ENCODE measurements at regions not wholly inside any gene's neighbourhood (a gene's known extent, or its start where the extent isn't known, plus 50 kb on each side); places are given as distances from the start of the nearest gene placed in this dataset.

DNA sequence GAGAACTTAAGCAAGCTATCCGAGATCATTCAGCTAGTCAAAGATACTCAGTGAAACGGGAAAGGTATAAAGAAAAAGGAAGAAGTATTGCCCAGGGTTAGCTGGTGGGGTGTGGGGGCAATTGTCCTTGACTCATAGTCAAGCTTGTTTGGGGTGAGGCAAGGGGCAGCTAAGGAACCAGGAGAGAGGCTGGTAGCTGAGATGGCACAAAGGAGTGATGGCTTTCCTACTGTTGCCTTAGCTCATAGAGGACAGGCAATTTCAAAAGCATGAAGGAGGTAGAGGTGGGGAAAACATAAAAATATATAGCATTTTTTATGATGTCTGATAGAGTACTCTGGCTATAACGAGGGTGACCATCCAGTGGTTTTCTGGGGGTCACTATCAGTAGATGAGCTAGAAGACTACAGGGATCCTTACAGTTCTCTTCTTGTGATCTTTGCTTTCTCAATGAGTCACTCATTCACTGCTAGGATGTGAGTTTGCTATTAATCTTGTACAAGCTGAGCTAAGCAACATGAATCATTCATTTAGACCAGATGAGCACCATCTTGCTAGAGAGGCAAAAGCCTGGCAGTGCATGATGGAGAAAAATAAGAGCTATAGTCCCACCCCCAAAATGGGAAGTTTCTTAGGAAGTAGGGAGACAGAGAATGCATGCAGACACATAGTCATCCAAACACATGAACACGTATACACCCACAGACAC lies 207.1 kb upstream of the PFN2 start:
- Histone ChIP-seq H3K4me3 (ENCODE audit: low read depth, low read length, poor library complexity, severe bottlenecking) (no peak overlapping the region), H3K27ac (ENCODE audit: low read depth, low read length, poor library complexity, severe bottlenecking) (no peak overlapping the region), H3K4me1 (ENCODE audit: insufficient read depth, low read length, poor library complexity, severe bottlenecking) (peaks cover 12% of the 10 kb centered on the region), H3K27me3 (replicated peaks; ENCODE audit: insufficient read depth, low read depth, low read length, poor library complexity) (no peaks in the 10 kb centered on the region), H3K9me3 (ENCODE audit: low read depth, low read length, poor library complexity, severe bottlenecking) (no peaks in the 10 kb centered on the region), H3K36me3 (ENCODE audit: insufficient read depth, low read length, poor library complexity, severe bottlenecking) (no peaks in the 10 kb centered on the region)
- intact Hi-C loops (cut with micrococcal nuclease; ENCODE audit: unreplicated experiment): no loop called here
- no peak for TF ChIP-seq EZH2 (IDR thresholded peaks at IDR 0.05; ENCODE audit: borderline replicate concordance, low read depth, low read length, poor library complexity, severe bottlenecking)
- TF ChIP-seq, protein P1, sequence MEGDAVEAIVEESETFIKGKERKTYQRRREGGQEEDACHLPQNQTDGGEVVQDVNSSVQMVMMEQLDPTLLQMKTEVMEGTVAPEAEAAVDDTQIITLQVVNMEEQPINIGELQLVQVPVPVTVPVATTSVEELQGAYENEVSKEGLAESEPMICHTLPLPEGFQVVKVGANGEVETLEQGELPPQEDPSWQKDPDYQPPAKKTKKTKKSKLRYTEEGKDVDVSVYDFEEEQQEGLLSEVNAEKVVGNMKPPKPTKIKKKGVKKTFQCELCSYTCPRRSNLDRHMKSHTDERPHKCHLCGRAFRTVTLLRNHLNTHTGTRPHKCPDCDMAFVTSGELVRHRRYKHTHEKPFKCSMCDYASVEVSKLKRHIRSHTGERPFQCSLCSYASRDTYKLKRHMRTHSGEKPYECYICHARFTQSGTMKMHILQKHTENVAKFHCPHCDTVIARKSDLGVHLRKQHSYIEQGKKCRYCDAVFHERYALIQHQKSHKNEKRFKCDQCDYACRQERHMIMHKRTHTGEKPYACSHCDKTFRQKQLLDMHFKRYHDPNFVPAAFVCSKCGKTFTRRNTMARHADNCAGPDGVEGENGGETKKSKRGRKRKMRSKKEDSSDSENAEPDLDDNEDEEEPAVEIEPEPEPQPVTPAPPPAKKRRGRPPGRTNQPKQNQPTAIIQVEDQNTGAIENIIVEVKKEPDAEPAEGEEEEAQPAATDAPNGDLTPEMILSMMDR (conservative IDR thresholded peaks at IDR 0.05; ENCODE audit: low read depth, low read length): no peak
- no TSS peak for BruUV-seq (replicated peaks)
- ChIA-PET CTCF (no interaction called here), POLR2A (ENCODE audit: low non-redundant PET) (no interaction called here)
- DNase-seq (ENCODE audit: low spot score): peak; percentile 14

DNA sequence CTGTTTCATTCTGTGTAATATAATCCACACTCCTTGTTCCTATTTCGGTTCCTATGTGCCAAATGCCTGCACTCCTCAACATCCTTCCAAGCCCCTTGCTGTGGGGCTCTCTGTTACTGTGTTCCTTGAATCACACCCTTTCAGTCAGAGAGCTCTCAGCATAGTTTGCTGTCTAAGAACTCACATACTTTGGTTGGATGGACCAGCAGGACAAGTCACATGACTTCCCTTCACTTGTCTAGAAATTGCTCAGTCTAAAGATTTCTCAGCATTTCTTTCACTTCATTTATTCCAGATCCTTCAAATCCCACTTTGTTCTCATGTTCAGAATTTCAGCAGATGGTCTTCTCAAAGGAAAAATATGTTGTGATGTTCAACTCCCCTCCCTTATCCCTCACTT lies 203.5 kb upstream of the PFN2 start:
- CTCF ChIA-PET: no interaction called here
- BruUV-seq (replicated peaks): no TSS peak
- no peaks in the 10 kb centered on the region for H3K9me3 ChIP-seq (ENCODE audit: low read depth, low read length, poor library complexity, severe bottlenecking)
- POLR2A ChIA-PET (ENCODE audit: low non-redundant PET): no interaction called here
- H3K4me3 ChIP-seq (ENCODE audit: low read depth, low read length, poor library complexity, severe bottlenecking): no peak overlapping the region
- DNase-seq (ENCODE audit: low spot score): no peak
- intact Hi-C loops (cut with micrococcal nuclease; ENCODE audit: unreplicated experiment): no loop called here
- no peaks in the 10 kb centered on the region for H3K27me3 ChIP-seq (replicated peaks; ENCODE audit: insufficient read depth, low read depth, low read length, poor library complexity)
- H3K4me1 ChIP-seq (ENCODE audit: insufficient read depth, low read length, poor library complexity, severe bottlenecking): peaks cover 8% of the 10 kb centered on the region
- TF ChIP-seq EZH2 (IDR thresholded peaks at IDR 0.05; ENCODE audit: borderline replicate concordance, low read depth, low read length, poor library complexity, severe bottlenecking): no peak
- TF ChIP-seq, protein P1 (conservative IDR thresholded peaks at IDR 0.05; ENCODE audit: low read depth, low read length): no peak
- no peak overlapping the region for H3K27ac ChIP-seq (ENCODE audit: low read depth, low read length, poor library complexity, severe bottlenecking)
- H3K36me3 ChIP-seq (ENCODE audit: insufficient read depth, low read length, poor library complexity, severe bottlenecking): no peaks in the 10 kb centered on the region

DNA sequence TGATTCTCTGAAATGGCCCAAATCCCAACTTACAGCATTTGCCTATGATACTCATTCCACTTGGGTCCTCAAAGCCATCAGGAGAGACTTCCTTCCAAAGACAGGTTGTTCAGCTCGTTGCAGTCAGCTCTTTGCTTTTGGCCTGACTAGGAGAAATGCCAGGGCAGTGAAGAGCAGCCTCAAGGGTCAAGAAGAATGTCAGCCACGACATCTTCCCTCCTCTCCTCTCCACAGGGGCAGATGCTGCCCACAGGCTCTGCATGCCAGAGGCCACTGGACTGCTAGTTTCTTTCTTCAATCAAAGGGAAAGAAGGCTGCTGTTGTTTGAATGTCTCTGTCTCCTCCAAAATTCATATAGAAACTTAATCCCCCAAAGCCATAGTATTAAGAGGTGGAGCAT lies 201.7 kb upstream of the PFN2 start:
- Histone ChIP-seq H3K27ac (ENCODE audit: low read depth, low read length, poor library complexity, severe bottlenecking) (no peak overlapping the region), H3K27me3 (replicated peaks; ENCODE audit: insufficient read depth, low read depth, low read length, poor library complexity) (no peaks in the 10 kb centered on the region), H3K9me3 (ENCODE audit: low read depth, low read length, poor library complexity, severe bottlenecking) (no peaks in the 10 kb centered on the region), H3K36me3 (ENCODE audit: insufficient read depth, low read length, poor library complexity, severe bottlenecking) (no peaks in the 10 kb centered on the region), H3K4me3 (ENCODE audit: low read depth, low read length, poor library complexity, severe bottlenecking) (no peak overlapping the region), H3K4me1 (ENCODE audit: insufficient read depth, low read length, poor library complexity, severe bottlenecking) (peaks cover 8% of the 10 kb centered on the region)
- POLR2A ChIA-PET (ENCODE audit: low non-redundant PET): no interaction called here
- TF ChIP-seq, protein P1 (conservative IDR thresholded peaks at IDR 0.05; ENCODE audit: low read depth, low read length): no peak
- TF ChIP-seq EZH2 (IDR thresholded peaks at IDR 0.05; ENCODE audit: borderline replicate concordance, low read depth, low read length, poor library complexity, severe bottlenecking): no peak
- no TSS peak for BruUV-seq (replicated peaks)
- CTCF ChIA-PET: no interaction called here
- DNase-seq (ENCODE audit: low spot score): no peak
- intact Hi-C loops (cut with micrococcal nuclease; ENCODE audit: unreplicated experiment): no loop called here
